ENCODE measurements at regions not wholly inside any gene's neighbourhood (a gene's known extent, or its start where the extent isn't known, plus 50 kb on each side); places are given as distances from the start of the nearest gene placed in this dataset.

DNA sequence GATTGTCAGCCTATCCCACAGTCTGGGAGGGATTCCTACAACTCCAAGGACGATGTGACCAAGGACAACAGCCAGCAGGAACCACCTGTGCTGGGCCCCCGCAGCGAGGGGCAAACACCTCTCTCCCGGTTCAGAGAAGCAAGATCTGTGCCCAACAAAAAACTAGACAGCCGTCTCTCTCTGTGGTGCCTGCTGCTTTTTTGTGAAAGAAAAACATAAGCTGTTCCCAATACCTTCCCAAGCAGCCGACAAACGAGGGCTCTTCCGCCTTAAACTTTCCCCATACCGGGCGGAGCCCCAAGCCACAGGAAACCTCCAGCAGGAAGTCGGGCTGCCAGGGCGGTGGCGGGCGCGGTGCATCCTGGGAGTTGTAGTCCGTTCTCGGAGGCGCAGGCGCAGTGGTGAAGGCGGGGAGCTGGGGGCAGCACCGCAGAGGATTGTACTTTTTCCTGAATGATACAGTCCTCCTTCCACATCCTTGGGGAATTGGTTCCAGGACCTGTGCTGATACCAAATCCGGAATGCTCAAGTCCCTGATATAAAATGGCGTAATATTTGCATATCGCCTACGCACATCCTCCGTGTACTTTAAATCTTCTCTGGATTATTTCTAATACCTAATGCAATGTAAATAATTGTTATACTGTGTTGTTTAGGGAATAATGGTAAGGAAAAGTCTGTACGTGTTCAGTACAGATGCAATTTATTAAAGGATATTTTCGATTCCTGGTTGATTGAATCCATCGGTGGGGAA is 63.1 kb upstream of the IRF2 start (continued):
- no peak for TF ChIP-seq ZBTB44 (tag by site-specific recombination; IDR thresholded peaks at IDR 0.05)
- TF ChIP-seq TRIM28 (IDR thresholded peaks at IDR 0.05; ENCODE audit: borderline replicate concordance, low read length), result peak; percentile 51
- no peak for TF ChIP-seq ZBTB10 (tag by site-specific recombination; IDR thresholded peaks at IDR 0.05)
- TF ChIP-seq ZNF202 (tag by site-specific recombination; IDR thresholded peaks at IDR 0.05; ENCODE audit: borderline replicate concordance), result no peak
- TF ChIP-seq ZNF37A (tag by site-specific recombination; IDR thresholded peaks at IDR 0.05), result no peak
- no peak for TF ChIP-seq OVOL3 (tag by site-specific recombination; IDR thresholded peaks at IDR 0.05)
- no peak for TF ChIP-seq ZNF132 (tag by site-specific recombination; IDR thresholded peaks at IDR 0.05; ENCODE audit: borderline replicate concordance)
- no peak for TF ChIP-seq ZNF416 (tag by site-specific recombination; IDR thresholded peaks at IDR 0.05)

GRCh38 chr4:184536881-184537248 is 62.5 kb upstream of the IRF2 start:
- ChIA-PET CTCF (interaction anchor here (0.7 to 2.8 kb wide), 7 partner anchors 14 to 274 kb away, joined by 3 to 8 read pairs (median 4); no protein-coding TSS in a partner anchor), POLR2A (interaction anchor here (1.0 to 1.4 kb wide), 6 partner anchors 18 to 273 kb away, joined by 3 to 16 read pairs (median 6); partner anchors contain the start of genes CASP3, CENPU, IRF2 and PRIMPOL)

DNA sequence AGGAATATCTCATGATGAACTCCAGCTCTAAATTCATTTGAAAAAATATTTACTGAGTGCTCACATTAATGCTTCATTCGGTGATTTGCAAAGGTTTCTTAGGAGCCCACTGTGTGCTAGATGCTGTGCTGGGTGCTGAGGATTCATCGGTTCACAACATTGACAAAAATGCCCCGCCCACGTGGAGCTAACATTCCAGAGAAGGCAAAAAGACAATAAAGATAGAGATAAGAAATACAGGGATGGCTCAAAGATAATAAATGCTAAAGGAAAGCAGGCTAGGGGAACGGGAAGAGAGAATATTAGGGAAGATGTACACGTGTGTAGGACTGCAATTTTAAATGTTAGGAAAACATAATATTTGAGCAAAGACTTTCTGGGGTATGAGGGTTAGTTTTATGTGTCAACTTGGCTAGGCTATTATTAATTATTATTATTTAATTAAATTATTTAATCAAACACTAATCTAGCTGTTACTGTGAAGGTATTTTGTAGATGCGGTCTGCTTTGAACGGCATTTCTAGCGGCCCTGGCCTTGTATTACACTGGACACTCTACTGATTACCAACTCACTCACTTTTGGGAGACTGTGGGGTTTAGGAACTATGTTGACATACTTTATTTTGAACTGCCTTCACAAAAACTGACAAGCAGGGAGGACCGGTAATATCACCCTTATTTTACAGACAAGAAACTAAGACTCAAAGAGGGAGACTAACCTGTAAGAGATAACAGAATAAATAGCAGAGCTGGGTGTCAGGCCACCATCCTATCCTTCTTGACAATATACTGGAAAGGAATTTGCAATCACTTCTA is 61.9 kb upstream of the IRF2 start:
- CTCF ChIA-PET, result interaction anchor here (0.6 to 2.8 kb wide), 7 partner anchors 58 to 300 kb away, joined by 3 to 8 read pairs (median 3); no protein-coding TSS in a partner anchor
- POLR2A ChIA-PET, result interaction anchor here (1.4 kb wide), 1 partner anchor 61 kb away, joined by 16 read pairs; the partner anchor contains the start of gene IRF2

More at GRCh38 chr4:184536881-184537248, 62.5 kb upstream of the IRF2 start:
- no peaks in the 10 kb centered on the region; the same call in 1 of the 2 replicates for H3K4me1 ChIP-seq (ENCODE audit: control insufficient read depth, insufficient read depth, low read length)
- no peaks in the 10 kb centered on the region for H3K36me3 ChIP-seq (ENCODE audit: control insufficient read depth in 2 of 2, insufficient read depth in 1 of 2, low read length in 2 of 2)
- TF ChIP-seq ZNF404 (tag by site-specific recombination; IDR thresholded peaks at IDR 0.05), result no peak
- TF ChIP-seq KLF9 (tag by site-specific recombination; IDR thresholded peaks at IDR 0.05; ENCODE audit: low read depth), result 0 out of 2 replicates have a peak, but pooled peaks have one; percentile 12
- no peaks in the 10 kb centered on the region for H3K9me3 ChIP-seq (ENCODE audit: control insufficient read depth, insufficient read depth, low read depth, low read length)
- H3K27ac ChIP-seq (ENCODE audit: extremely low read depth, low read depth, low read length), result peak overlapping the region; percentile 32
- H3K4me3 ChIP-seq (ENCODE audit: low read depth, low read length), result peak overlapping the region; percentile 70

More for the DNA sequence above, 61.9 kb upstream of the IRF2 start:
- Histone ChIP-seq H3K4me3 (ENCODE audit: low read depth, low read length) (peak overlapping the region; percentile 70), H3K9me3 (ENCODE audit: control insufficient read depth, insufficient read depth, low read depth, low read length) (no peaks in the 10 kb centered on the region), H3K36me3 (ENCODE audit: control insufficient read depth in 2 of 2, insufficient read depth in 1 of 2, low read length in 2 of 2) (no peaks in the 10 kb centered on the region), H3K27ac (ENCODE audit: extremely low read depth, low read depth, low read length) (no peak overlapping the region), H3K4me1 (ENCODE audit: control insufficient read depth, insufficient read depth, low read length) (no peaks in the 10 kb centered on the region; the same call in 1 of the 2 replicates)
- TF ChIP-seq ZBTB20 (tag by site-specific recombination; IDR thresholded peaks at IDR 0.05) (no peak), EGR2 (tag by site-specific recombination; IDR thresholded peaks at IDR 0.05; ENCODE audit: low read depth) (0 out of 2 replicates have a peak, but pooled peaks have one; percentile 6), ZNF513 (tag by site-specific recombination; IDR thresholded peaks at IDR 0.05) (no peak), IKZF3 (tag by site-specific recombination; IDR thresholded peaks at IDR 0.05) (no peak)

Measured in HEK293 (cell line).